ENCODE measurements at regions not wholly inside any gene's neighbourhood (a gene's known extent, or its start where the extent isn't known, plus 50 kb on each side); places are given as distances from the start of the nearest gene placed in this dataset.
A peak's percentile ranks its signal among the peaks of the same experiment; 100 is the strongest.
"Not testable (repeated sequence)": the region's sequence is repeated elsewhere in the genome, so short reads cannot be mapped to it uniquely, and the experiment has no call there.

DNA sequence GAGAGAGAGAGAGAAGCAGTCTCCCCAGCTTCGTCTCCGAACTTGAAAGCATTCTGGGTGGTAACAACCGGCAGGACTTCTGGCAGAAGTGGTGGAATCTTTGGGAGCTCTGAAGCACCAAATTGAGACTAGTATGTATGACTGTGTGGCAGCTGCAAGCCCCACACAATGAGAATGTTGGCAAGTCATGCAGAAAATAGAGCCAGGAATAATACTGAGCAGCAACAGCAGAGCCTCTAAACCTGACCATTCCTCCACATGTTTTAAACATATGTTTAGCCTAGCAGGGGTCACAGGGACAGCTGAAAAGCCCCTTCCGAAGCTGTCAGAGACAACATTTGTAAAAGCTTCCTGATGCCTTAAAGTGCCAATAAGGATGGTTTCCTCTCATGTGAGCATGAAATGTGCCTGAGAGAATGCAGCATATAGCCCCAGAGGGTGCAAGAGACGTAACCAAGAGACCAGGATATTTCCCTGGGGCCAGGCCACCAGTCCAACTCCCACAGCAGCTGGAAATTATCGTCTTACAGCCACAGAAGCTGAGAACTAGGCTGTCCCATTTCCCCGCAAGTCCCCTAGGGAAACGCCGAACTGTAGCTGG lies 178.6 kb upstream of the CCDC54 start:
- intact Hi-C loops (cut with DNase I), result no loop called here

GRCh38 chr3:107201146-107201545 lies 176.1 kb upstream of the CCDC54 start:
- intact Hi-C loops (cut with DNase I), result no loop called here
- H3K27me3 ChIP-seq, result no peaks in the 10 kb centered on the region
- H3K4me1 ChIP-seq, result no peaks in the 10 kb centered on the region
- no peaks in the 10 kb centered on the region for H3K36me3 ChIP-seq
- H3K4me3 ChIP-seq, result no peak overlapping the region
- H3K9ac ChIP-seq (ENCODE audit: low read depth in 2 of 2, low read length in 2 of 2), result no peak overlapping the region
- TF ChIP-seq, protein P1, sequence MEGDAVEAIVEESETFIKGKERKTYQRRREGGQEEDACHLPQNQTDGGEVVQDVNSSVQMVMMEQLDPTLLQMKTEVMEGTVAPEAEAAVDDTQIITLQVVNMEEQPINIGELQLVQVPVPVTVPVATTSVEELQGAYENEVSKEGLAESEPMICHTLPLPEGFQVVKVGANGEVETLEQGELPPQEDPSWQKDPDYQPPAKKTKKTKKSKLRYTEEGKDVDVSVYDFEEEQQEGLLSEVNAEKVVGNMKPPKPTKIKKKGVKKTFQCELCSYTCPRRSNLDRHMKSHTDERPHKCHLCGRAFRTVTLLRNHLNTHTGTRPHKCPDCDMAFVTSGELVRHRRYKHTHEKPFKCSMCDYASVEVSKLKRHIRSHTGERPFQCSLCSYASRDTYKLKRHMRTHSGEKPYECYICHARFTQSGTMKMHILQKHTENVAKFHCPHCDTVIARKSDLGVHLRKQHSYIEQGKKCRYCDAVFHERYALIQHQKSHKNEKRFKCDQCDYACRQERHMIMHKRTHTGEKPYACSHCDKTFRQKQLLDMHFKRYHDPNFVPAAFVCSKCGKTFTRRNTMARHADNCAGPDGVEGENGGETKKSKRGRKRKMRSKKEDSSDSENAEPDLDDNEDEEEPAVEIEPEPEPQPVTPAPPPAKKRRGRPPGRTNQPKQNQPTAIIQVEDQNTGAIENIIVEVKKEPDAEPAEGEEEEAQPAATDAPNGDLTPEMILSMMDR (IDR thresholded peaks at IDR 0.05), result no peak
- no peak overlapping the region for H3K27ac ChIP-seq
- H3K9me3 ChIP-seq, result no peaks in the 10 kb centered on the region
- DNase-seq, result no peak

More for the DNA sequence above, 178.6 kb upstream of the CCDC54 start:
- Histone ChIP-seq H3K27ac (no peak overlapping the region), H3K4me3 (no peak overlapping the region), H3K36me3 (no peaks in the 10 kb centered on the region), H3K9me3 (no peaks in the 10 kb centered on the region), H3K4me1 (no peaks in the 10 kb centered on the region), H3K9ac (ENCODE audit: low read depth in 2 of 2, low read length in 2 of 2) (no peak overlapping the region), H3K27me3 (no peaks in the 10 kb centered on the region)
- TF ChIP-seq, protein P1 (IDR thresholded peaks at IDR 0.05), result no peak
- no peak for DNase-seq

GRCh38 chr3:107202885-107203284 lies 174.4 kb upstream of the CCDC54 start:
- H3K4me3 ChIP-seq; DNase-seq; H3K9me3 ChIP-seq; H3K36me3 ChIP-seq; H3K27ac ChIP-seq; H3K4me1 ChIP-seq; H3K27me3 ChIP-seq; H3K9ac ChIP-seq (ENCODE audit: low read depth in 2 of 2, low read length in 2 of 2); intact Hi-C loops (cut with DNase I): not testable (repeated sequence)

DNA sequence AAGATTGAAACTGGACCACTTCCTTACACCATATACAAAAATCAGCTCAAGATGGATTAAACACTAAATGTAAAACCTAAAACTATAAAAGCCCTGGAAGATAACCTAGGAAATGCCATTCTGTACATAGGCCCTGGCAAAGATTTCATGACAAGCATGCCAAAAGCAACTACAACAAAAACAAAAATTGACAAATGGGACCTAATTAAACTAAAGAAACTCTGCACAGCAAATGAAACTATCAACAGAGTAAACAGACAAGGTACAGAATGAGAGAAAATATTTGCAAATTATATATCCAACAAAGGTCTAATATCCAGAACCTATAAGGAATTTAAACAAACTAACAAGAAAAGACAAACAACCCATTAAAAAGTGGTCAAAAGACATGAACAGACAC lies 173.1 kb upstream of the CCDC54 start:
- H3K36me3 ChIP-seq, result no peaks in the 10 kb centered on the region
- TF ChIP-seq, protein P1 (IDR thresholded peaks at IDR 0.05), result no peak
- H3K9me3 ChIP-seq, result no peaks in the 10 kb centered on the region
- H3K4me3 ChIP-seq, result no peak overlapping the region
- no peak overlapping the region for H3K27ac ChIP-seq
- no peak overlapping the region for H3K9ac ChIP-seq (ENCODE audit: low read depth in 2 of 2, low read length in 2 of 2)
- H3K4me1 ChIP-seq, result no peaks in the 10 kb centered on the region
- intact Hi-C loops (cut with DNase I), result no loop called here
- no peak for DNase-seq
- H3K27me3 ChIP-seq, result no peaks in the 10 kb centered on the region

- Histone ChIP-seq H3K27ac (no peak overlapping the region), H3K9ac (ENCODE audit: low read depth in 2 of 2, low read length in 2 of 2) (no peak overlapping the region), H3K36me3 (no peaks in the 10 kb centered on the region), H3K4me3 (no peak overlapping the region), H3K4me1 (no peaks in the 10 kb centered on the region), H3K27me3 (no peaks in the 10 kb centered on the region), H3K9me3 (no peaks in the 10 kb centered on the region)
- intact Hi-C loops (cut with DNase I), result no loop called here
- no peak for DNase-seq
- TF ChIP-seq, protein P1 (IDR thresholded peaks at IDR 0.05), result no peak
Measured at GRCh38 chr3:107205358-107205757, 171.9 kb upstream of the CCDC54 start.

DNA sequence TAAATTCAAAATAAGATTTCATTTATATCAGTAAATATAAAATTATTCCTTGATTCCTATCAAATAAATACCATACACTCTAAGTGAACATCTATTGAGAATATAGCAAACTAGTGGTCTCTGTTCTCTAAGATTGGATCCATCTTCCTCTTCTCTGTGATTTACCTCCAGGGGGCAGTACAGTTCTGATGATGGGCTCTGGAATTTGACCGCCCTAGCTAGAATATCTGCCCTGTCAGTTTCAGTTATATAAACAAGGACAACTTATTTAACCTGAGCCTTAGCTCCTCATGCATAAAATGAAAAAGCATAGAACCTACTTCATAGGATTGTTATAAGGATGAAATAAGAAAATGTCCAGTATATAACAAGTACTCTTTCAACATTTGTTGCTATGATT lies 171.1 kb upstream of the CCDC54 start:
- no peaks in the 10 kb centered on the region for H3K36me3 ChIP-seq
- intact Hi-C loops (cut with DNase I), result no loop called here
- no peaks in the 10 kb centered on the region for H3K9me3 ChIP-seq
- H3K4me1 ChIP-seq, result no peaks in the 10 kb centered on the region
- H3K9ac ChIP-seq (ENCODE audit: low read depth in 2 of 2, low read length in 2 of 2), result no peak overlapping the region
- H3K27me3 ChIP-seq, result no peaks in the 10 kb centered on the region
- TF ChIP-seq, protein P1 (IDR thresholded peaks at IDR 0.05), result peak; percentile 19
- peak; percentile 18 for DNase-seq
- H3K4me3 ChIP-seq, result no peak overlapping the region
- no peak overlapping the region for H3K27ac ChIP-seq

All from colonic mucosa (tissue), 4 donors.